Coronary artery (tissue), 2 donors: ENCODE measurements at regions not wholly inside any gene's neighbourhood (a gene's known extent, or its start where the extent isn't known, plus 50 kb on each side); places are given as distances from the start of the nearest gene placed in this dataset.

Experiments used
- DNase-seq: peaks from one replicate; pipeline ENCODE4 v3.0.0-alpha.2; 2017; ENCODE audit warnings: low spot score
- H3K27ac ChIP-seq, 2 donors: fragments of 200-600 bp; sonication (generic); one replicate each; pipeline ENCODE4 v1.5.1; 2016 to 2019
- H3K4me3 ChIP-seq: fragments of 200-600 bp; sonication (generic); 2 replicates; pipeline ENCODE4 v1.5.1; 2016; ENCODE audit warnings: mild to moderate bottlenecking, moderate library complexity
- TF ChIP-seq, protein P1 (sequence below): fragments of 200-600 bp; sonication (generic); IDR thresholded peaks from one replicate; pipeline ENCODE4 v1.5.1; 2019; ENCODE audit warnings: antibody characterized with exemption

- Histone ChIP-seq H3K27ac (no peak overlapping the region), H3K4me3 (no peak overlapping the region)
- TF ChIP-seq, protein P1, sequence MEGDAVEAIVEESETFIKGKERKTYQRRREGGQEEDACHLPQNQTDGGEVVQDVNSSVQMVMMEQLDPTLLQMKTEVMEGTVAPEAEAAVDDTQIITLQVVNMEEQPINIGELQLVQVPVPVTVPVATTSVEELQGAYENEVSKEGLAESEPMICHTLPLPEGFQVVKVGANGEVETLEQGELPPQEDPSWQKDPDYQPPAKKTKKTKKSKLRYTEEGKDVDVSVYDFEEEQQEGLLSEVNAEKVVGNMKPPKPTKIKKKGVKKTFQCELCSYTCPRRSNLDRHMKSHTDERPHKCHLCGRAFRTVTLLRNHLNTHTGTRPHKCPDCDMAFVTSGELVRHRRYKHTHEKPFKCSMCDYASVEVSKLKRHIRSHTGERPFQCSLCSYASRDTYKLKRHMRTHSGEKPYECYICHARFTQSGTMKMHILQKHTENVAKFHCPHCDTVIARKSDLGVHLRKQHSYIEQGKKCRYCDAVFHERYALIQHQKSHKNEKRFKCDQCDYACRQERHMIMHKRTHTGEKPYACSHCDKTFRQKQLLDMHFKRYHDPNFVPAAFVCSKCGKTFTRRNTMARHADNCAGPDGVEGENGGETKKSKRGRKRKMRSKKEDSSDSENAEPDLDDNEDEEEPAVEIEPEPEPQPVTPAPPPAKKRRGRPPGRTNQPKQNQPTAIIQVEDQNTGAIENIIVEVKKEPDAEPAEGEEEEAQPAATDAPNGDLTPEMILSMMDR = no peak
- DNase-seq = no peak
Observed at GRCh38 chr11:92552942-92553341, 328.3 kb downstream of the FAT3 start.

DNA sequence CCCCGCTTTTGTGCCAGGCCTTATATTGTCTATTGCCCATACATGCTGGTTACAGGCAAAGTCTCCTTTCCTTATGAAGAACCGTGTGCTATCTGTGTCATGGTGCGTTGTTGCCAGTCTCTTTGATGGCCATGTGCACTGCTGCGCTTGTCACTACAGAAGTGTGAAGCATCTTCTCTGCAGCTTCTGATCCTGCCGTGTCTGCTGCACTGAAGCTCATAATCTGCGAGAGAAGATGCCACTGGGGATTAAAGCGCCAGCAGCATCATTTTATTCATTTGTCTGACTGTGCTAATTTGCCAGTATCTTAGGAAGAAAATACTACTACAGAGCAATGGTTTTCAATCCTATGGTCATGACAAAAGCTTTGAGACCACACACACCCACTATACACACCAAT, 330.1 kb downstream of the FAT3 start:
- DNase-seq = no peak
- Histone ChIP-seq H3K27ac (no peak overlapping the region), H3K4me3 (no peak overlapping the region)
- TF ChIP-seq, protein P1 = no peak

DNA sequence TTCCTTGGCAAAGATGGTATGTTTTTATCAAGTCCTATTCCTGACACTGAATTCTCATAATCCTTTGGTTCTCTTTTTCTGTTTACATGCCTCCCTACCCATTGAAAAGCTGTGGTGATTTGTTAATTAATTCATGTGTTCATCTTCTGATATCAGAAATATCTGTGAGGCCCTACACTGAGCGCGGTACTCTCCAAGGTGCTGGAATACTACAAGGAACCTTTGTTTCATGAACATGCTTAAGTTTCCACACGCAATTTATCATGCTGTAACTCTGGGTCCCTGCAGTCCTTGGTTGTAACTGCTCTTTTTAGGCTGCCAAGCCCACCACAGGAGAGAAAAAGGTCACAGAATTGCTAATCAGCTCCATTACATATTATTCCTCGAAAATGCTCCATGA, 331.8 kb downstream of the FAT3 start:
- H3K27ac ChIP-seq = no peak overlapping the region
- TF ChIP-seq, protein P1 = no peak
- no peak for DNase-seq
- no peak overlapping the region for H3K4me3 ChIP-seq

DNA sequence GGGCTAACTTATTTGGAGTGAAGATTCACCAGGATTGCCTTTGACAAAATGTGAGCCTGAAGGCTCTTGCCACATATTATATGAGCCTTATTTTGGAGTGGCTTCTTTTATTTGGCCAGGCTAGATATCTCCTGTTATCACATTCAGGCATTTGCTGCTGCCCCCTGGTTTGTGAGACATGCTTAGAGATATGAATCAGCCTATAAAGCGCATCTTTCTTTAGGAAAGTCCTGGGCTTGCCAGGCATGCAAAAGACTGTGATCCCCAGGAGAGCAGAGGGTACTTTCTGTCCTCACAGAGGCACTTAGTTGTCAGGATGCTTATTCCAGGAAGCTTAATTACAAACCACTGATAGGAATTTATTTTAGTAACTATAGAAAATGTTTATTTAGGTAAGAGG, 333.3 kb downstream of the FAT3 start:
- no peak for DNase-seq
- no peak overlapping the region for H3K4me3 ChIP-seq
- TF ChIP-seq, protein P1 = no peak
- H3K27ac ChIP-seq = no peak overlapping the region

GRCh38 chr11:92558323-92558722, 333.7 kb downstream of the FAT3 start:
- TF ChIP-seq, protein P1 = no peak
- H3K4me3 ChIP-seq = no peak overlapping the region
- H3K27ac ChIP-seq = no peak overlapping the region
- DNase-seq = no peak

- Histone ChIP-seq H3K27ac (no peak overlapping the region), H3K4me3 (no peak overlapping the region)
- no peak for DNase-seq
- TF ChIP-seq, protein P1 = no peak
Observed at GRCh38 chr11:92569726-92570125, 345.1 kb downstream of the FAT3 start.

DNA sequence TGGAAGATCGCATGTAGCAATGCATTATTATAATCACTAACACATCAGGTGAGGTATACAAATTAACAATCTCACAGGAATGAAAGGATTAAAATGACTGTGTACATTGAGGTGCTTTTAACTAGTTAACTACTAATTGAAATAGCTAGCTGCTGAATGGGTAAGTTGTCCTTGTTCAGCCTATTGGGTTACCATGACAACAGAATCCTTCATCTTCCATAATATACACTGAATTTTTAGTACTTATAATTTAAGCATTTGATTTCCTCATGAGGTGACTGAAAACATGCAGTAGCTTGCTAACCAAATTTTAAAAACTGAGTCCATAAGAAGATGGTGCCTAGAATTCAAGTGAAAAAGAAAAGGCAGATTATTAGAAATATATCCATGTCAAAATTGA, 347.9 kb downstream of the FAT3 start:
- TF ChIP-seq, protein P1 = no peak
- Histone ChIP-seq H3K4me3 (no peak overlapping the region), H3K27ac (no peak overlapping the region)
- no peak for DNase-seq
